WTC11 (cell line): ENCODE measurements at regions not wholly inside any gene's neighbourhood (a gene's known extent, or its start where the extent isn't known, plus 50 kb on each side); places are given as distances from the start of the nearest gene placed in this dataset.

Source experiments
- CREM ChIP-seq: sonication (generic); formaldehyde crosslinking; IDR thresholded peaks from 2 replicates; pipeline ENCODE4 v1.8.1; 2022; ENCODE audit warnings: mild to moderate bottlenecking, missing genetic modification reagents, moderate library complexity
- NR2C2 ChIP-seq: sonication (generic); formaldehyde crosslinking; IDR thresholded peaks from 2 replicates; pipeline ENCODE4 v1.8.0; 2022; ENCODE audit warnings: mild to moderate bottlenecking, missing genetic modification reagents
- TP53 ChIP-seq: sonication (generic); formaldehyde crosslinking; IDR thresholded peaks from 2 replicates; pipeline ENCODE4 v1.8.1; 2023; ENCODE audit warnings: mild to moderate bottlenecking, missing genetic modification reagents
- TF ChIP-seq, protein P1 (sequence below): fragments of 200-600 bp; IDR thresholded peaks from 2 replicates; pipeline ENCODE4 v1.8.0; 2022; ENCODE audit warnings: antibody characterized with exemption
- TF ChIP-seq, protein P2 (sequence below): fragments of 250-450 bp; sonication (Bioruptor Pico); conservative IDR thresholded peaks from 2 replicates; pipeline ENCODE4 v1.9.0; 2021; ENCODE audit warnings: mild to moderate bottlenecking
- TF ChIP-seq, protein P3 (sequence below): sonication (generic); formaldehyde crosslinking; IDR thresholded peaks from 2 replicates; pipeline ENCODE4 v1.8.0; 2022; ENCODE audit warnings: mild to moderate bottlenecking, missing genetic modification reagents
- TF ChIP-seq, protein P4 (sequence below): fragments of 250-450 bp; sonication (Bioruptor Pico); IDR thresholded peaks from 2 replicates; pipeline ENCODE4 v1.9.0; 2021; ENCODE audit warnings: mild to moderate bottlenecking
- TF ChIP-seq, protein P5 (sequence below): sonication (generic); formaldehyde crosslinking; IDR thresholded peaks from 2 replicates; pipeline ENCODE4 v1.8.1; 2023; ENCODE audit warnings: mild to moderate bottlenecking, missing genetic modification reagents, moderate library complexity

DNA sequence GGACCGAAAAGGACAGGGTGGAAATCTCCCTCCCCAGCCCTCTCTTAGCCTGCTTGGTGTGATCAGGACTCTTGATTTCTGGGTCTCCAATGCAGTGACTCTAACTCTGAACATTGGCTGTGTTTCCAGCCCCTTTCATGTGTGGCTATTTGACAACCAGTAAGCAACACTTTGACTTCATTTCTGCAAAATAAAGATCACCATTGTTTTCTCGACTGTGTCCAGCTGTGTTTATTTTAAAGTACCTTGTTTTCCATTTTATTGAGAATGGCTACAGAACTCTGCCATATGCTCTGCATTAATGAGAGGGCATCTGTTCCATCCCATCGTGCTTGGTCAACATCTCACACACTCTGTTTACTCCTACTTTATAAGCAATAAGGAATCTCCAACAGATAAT lies 60.9 kb upstream of the TAGAP start:
- TF ChIP-seq TP53 (CRISPR knock-in tag) (no peak), NR2C2 (no peak), CREM (CRISPR knock-in tag) (no peak)
- TF ChIP-seq, protein P1, sequence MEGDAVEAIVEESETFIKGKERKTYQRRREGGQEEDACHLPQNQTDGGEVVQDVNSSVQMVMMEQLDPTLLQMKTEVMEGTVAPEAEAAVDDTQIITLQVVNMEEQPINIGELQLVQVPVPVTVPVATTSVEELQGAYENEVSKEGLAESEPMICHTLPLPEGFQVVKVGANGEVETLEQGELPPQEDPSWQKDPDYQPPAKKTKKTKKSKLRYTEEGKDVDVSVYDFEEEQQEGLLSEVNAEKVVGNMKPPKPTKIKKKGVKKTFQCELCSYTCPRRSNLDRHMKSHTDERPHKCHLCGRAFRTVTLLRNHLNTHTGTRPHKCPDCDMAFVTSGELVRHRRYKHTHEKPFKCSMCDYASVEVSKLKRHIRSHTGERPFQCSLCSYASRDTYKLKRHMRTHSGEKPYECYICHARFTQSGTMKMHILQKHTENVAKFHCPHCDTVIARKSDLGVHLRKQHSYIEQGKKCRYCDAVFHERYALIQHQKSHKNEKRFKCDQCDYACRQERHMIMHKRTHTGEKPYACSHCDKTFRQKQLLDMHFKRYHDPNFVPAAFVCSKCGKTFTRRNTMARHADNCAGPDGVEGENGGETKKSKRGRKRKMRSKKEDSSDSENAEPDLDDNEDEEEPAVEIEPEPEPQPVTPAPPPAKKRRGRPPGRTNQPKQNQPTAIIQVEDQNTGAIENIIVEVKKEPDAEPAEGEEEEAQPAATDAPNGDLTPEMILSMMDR, result no peak
- TF ChIP-seq, protein P2, sequence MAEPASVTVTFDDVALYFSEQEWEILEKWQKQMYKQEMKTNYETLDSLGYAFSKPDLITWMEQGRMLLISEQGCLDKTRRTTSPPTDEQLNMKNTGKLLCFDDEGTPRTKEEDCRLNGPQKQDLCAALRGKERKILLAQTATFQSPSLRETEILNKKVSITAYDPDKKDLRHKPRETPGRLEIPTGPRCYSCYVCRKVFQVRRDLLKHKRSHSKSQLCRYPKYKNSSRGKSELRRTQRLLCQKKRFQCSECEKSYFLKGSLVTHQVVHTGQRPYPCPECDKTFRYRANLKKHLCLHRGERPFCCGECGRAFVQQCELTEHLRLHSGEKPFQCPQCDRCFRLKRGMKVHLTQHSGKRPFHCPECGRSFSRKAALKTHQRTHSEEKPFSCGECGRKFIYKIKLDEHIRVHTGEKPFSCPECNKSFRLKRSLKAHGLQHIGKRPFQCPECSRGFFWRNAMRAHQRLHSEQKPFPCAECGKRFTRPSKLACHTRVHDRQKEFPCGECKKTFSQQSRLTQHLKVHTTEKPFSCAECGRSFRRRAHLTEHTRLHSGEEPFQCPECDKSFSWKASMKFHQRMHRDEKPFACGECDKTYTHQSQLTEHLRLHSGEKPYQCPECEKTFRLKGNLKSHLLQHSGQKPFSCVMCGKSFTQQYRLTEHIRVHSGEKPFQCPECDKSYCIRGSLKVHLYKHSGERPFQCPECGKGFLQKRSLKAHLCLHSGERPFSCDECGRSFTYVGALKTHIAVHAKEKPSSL (CRISPR knock-in tag), result no peak
- TF ChIP-seq, protein P3, sequence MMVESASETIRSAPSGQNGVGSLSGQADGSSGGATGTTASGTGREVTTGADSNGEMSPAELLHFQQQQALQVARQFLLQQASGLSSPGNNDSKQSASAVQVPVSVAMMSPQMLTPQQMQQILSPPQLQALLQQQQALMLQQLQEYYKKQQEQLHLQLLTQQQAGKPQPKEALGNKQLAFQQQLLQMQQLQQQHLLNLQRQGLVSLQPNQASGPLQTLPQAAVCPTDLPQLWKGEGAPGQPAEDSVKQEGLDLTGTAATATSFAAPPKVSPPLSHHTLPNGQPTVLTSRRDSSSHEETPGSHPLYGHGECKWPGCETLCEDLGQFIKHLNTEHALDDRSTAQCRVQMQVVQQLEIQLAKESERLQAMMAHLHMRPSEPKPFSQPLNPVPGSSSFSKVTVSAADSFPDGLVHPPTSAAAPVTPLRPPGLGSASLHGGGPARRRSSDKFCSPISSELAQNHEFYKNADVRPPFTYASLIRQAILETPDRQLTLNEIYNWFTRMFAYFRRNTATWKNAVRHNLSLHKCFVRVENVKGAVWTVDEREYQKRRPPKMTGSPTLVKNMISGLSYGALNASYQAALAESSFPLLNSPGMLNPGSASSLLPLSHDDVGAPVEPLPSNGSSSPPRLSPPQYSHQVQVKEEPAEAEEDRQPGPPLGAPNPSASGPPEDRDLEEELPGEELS (CRISPR knock-in tag), result no peak
- TF ChIP-seq, protein P4, sequence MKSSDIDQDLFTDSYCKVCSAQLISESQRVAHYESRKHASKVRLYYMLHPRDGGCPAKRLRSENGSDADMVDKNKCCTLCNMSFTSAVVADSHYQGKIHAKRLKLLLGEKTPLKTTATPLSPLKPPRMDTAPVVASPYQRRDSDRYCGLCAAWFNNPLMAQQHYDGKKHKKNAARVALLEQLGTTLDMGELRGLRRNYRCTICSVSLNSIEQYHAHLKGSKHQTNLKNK, result no peak
- TF ChIP-seq, protein P5, sequence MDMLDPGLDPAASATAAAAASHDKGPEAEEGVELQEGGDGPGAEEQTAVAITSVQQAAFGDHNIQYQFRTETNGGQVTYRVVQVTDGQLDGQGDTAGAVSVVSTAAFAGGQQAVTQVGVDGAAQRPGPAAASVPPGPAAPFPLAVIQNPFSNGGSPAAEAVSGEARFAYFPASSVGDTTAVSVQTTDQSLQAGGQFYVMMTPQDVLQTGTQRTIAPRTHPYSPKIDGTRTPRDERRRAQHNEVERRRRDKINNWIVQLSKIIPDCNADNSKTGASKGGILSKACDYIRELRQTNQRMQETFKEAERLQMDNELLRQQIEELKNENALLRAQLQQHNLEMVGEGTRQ (CRISPR knock-in tag), result no peak
